Bone marrow (tissue), 2 donors: ENCODE measurements at regions not wholly inside any gene's neighbourhood (a gene's known extent, or its start where the extent isn't known, plus 50 kb on each side); places are given as distances from the start of the nearest gene placed in this dataset.

Experiments
- DNase-seq, 2 donors: peaks; one replicate each; lab custom pipeline; 2025; lab: John Stamatoyannopoulos, UW

DNA sequence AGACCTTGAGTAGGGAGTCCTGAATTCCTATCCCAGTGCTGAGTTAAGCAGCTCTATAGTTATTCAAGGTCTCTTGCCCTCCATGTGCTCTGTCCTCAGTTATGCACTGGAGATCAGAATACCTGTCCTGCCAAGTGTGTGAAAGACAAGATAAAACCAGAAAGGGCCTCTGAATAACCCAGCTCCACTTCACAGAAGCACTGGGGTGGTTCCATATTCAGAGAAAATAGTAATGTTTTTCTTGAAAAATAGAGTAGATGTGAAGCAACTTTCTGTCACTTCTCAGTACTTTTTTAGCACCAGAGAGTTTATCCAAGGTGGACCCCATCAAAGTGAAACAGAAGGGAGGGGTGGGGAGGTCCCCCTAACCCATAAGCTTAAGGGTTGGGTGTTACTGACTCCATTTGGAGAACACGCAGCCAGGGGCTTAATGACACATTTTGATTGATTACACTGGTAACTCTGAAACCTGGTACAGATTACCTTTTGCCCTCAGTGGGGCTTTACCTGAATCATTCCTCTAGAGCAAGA, 509.8 kb upstream of the JARID2 start:
- no peak for DNase-seq

DNA sequence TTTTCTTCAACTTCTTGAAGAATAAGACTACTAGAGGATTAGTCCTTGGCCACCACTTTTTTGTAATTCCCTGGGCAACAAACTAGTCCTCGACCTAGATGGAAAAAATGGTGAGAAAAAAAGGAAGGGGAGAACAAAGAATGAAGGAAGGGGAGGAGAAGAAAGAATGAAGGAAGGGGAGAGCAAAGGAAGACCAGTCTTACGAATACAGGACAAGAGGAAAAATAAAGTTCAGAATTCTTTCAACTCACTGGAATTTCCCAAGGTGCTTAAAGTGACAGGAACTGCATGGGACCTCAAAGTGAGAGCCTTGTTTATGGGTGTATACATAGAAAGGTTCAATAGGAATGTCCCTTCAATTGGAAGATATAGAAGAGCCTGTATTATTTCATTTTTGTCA, 509.3 kb upstream of the JARID2 start:
- DNase-seq: no peak

DNA sequence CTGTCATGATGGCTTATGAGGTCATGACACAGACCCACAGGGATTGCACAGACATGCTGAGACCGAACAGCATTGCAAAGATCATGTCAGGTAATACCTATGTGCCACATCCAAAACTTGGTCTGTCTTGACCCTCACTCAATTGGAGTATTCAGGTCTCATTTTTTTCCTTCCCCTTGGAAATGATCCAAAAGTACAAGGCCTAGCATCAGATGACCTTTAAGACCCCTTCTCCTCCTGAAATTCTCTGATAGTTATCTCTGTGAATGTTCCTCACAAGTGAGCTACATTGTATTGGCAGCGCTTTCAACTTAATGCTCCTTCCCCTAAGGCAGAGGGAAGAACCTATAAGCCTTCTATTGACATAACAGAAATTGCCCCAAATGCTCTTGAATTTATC, 507.4 kb upstream of the JARID2 start:
- no peak for DNase-seq

DNA sequence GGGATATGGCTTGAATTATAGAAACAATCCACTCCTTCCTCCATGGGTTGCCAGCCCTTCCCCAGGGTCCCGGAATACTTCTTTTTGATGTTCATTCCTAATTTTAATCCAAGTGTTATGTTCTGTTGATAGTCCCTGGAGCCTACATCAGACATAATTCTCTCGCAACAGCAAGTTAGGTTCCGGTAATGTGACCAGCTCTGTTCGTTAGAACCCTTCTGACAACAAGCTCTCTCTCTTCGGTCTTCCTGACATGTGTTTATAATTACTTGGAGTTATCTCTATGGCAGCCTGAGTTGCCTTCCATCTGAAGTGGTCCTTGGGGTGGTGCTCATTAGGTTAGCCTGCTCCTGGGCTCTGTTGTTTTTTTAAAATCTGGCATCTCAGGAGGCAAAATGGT, 506.9 kb upstream of the JARID2 start:
- peak in 1 of 2 donors; percentile 22 for DNase-seq

DNA sequence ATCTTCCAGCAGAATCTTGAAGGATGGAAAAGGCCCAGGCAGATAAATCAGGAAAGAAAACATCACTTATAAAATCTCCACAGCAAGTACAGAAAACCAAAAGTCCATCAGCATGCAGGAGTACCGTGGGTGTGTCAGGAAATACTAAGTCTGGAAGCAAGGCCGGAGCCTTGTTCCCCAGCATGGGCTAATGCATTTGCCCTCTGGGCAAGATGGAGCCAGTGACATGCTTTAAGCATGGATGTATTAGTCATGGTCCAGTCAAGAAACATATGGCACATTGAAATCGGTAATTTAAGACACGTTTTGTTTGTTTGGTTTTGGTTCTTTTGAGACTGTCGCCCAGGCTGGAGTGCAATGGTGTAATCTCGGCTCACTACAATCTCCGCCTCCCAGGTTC, 506.0 kb upstream of the JARID2 start:
- no peak for DNase-seq

DNA sequence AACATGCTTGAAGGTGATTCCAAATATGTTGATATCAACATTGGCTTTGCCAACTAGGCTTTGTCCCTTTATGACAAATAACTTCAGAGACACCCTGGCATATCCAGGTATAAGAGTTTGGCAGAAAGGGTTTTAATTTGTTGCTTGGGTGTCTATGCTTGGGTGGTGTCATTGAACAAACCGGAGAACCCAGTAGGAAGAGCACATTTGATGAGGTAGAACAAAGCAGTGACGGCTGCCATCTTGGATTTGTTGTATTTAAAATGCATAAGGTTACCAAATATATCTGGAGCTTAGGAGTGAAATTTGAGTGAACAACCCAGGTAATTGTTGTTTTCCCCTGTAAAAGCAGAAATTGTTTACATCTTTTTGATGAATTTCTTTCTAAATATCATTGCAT, 503.7 kb upstream of the JARID2 start:
- DNase-seq: no peak

DNA sequence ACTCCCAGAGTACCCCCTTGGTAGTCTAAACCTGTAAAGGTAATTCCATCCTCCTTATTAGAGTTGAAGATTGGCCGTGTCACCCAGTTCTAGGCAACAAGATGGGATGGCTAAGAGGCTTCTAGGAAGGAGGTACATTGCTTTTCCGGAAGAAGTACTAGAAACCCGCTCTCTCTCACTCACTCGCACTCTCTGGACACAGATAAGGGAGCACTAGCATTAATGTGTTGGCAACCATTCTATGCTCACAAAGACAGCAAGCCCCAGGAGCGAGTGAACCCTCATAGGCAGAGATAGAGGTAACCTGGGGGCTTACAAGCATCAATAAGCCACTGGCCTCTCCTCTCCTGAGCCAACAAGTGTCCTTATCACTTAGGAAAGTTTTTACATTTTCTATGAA, 503.2 kb upstream of the JARID2 start:
- DNase-seq: no peak

DNA sequence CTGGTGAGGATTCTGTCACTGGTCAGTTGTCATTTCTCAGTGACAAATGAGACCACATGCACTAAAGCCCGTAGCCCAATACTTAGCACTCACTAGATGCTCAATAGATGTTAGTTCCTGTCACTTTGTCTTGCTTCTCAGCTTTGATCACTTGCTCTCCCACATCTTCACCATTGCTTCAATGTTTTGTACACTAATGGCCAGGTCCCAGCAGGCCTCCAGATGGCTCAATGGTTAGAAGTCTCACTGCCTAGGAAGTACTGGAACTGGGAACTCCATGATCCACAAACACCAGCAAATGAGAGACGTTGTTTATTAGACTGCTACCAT, 502.8 kb upstream of the JARID2 start:
- no peak for DNase-seq

DNA sequence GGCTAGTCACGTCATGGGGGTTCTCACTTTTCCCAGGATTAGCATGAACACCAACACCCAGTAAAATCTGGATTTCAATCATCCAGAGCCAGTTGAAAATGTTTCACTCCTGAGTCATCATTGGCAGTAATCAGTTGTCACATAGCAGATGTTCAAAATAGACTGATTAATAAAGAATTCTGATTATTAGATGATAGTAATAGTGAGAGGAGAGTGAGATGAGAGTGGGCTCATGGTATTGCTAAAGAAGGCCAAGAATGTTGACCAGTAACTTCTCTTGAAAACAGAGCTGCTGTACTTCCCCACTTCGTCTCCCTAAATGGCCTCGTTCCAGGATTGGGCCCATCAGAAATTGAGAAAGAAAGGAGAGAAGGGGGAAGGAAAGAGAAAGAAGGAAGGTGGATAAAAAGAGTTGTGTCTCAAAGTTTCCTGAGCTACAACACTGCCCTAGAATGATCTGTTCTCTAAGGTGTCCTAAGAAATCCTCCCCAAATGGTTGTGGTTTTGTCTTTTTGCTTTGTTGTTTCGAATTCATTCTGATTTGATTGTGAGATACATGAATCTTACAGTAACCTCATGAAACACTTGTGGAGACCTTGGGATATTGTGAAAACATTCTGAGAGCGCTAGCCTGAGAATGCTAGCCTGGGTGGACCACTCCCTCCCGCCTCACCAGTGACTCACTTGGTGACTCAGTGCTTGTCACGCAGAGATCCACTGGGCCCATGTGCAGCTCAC, 502.2 kb upstream of the JARID2 start:
- peak; percentile 9 to 62 for DNase-seq

DNA sequence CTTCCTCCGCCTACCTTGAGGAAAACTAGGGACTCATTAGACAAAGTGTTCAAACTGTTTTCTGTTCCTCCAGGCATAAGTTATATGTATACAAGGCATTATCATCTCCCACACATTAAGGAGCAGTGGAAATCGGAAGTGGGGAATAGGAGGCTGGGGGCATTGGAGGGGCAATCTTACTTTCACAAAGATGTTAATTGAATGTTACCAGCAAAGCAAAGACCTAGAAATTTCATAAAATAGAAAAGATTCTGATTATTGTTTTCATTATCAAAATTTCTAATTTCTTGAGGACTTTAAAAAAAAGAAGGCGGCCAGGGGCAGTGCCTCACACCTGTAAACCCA, 501.7 kb upstream of the JARID2 start:
- DNase-seq: no peak

DNA sequence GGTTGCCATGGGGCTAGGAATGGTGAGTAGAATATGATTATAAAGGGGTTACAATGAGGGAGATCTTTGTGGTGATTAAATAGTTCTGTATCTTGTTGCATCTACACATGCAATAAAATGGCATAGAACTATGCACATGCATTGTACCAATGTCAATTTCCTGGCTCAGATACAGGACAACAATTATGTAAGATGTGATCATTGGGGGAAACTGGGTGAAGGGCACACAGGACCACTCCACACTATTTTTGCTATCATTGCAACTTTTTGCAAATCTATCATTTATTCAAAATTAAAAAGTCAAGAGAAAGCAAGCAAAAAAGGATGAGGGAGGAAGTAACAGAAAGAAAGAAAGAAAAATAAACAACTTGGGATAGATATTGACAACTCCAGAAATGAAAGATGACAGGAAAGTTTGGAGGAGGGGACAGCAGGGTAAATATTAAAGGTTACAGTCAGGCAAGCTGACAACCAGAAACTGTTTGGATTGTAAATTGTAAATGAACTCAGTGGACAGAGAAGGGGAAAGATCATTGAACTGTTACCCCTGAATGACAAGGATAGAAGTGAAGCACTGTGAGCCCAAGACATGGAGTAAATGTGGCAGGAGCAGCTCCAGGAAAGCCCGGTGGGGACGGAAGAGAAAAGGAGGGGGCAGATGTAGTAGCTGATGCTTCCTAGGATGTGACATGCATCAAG, 499.6 kb upstream of the JARID2 start:
- DNase-seq: no peak

DNA sequence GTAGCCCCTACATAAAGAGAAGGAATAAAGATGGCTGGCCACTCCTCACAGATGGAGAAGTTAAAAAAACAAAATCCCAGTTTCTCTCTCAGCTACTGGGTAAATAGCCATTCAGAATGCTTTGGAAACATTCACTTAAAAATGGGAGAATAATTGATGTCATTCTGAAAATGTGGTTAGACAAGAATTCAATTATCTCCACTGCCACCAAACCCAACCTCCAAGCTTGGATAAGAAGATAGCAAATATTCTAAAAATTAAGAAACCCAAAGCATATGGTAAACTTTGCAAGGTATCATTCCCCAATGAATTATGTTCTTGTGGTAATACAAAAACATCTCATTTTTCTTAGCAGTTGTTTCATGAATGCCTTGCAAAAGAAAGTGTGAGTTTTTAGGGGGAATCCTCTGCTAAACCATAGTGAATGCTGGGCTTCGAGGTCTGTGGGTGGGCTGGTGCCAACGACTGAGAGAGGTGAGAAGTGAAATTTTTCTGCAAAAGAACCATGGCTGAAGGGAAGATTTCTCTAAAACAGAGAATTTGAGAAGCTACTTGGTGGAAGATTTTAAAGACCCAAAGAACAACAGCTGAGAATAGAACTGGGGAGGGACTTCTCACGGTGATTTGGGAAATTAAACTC, 497.9 kb upstream of the JARID2 start:
- no peak for DNase-seq

DNA sequence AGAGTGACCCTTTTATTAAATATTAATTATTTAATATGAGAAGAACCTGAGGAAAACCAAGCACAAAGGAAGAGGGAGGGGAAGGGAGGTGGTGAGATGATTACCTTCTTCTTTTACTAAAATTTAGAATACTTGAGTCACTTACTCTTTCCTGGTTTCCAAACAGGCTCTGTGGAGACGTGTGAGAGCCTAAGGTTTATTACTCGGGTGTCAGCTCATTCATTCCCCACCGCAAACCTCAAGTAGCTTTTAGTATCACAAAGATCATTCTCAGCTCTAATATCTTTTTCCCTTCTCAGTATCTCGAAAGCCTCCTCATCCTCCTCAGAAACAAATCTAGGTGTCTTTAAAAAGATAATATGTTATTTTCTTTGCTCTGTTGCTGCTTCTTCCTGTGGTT, 497.2 kb upstream of the JARID2 start:
- DNase-seq: no peak

DNA sequence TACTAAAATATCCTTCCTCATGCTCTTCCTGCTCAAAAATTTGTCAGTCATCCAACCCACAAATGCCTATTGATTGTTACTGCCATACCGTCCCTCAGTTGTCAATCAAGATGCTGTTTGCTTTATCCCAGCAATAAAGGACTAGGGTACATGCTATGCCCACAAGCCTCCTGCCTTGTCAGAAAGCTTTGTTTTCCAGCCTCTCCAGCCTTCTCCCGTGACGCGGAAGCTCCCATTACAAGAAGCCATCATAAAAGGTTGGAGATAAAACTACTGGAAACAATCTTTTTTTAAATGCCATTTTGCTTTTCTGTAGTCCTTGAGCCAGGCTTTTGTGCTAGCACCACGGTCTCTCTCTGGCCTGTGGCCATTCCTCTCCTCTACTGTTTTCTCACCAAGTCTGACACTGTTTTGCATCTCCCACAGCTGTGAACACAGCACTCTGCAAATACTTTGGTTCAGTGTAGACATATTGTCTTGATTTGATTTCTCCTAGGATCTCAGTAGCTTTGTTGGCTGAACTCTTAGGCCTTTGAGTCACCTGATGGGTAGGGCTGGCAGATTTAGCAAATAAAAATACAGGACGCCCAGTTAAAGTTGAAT, 495.7 kb upstream of the JARID2 start:
- DNase-seq: no peak

DNA sequence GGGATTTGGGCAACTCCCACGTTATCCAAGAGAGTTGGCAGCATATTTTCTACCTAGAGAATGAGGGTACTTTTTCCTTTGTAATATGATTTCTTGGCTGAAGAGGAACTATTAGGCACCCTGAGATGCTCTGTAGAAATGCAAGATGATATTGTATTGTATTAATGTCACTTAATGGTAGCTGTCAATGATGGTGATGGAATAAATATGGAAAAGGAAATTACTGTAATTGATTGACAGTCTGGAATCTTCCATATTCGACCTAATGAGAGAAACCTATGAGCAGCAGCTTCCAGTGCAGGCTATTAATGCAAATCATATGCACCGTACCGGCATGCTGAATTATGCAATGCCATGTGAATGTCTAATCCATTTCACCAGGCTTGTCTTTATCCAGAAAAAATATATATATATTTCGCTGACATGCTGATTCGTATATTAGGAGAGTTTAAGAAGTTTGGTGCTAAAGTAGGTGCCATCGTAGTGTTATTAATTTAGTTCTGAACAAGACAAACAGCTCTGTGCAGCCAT, 494.2 kb upstream of the JARID2 start:
- no peak for DNase-seq

DNA sequence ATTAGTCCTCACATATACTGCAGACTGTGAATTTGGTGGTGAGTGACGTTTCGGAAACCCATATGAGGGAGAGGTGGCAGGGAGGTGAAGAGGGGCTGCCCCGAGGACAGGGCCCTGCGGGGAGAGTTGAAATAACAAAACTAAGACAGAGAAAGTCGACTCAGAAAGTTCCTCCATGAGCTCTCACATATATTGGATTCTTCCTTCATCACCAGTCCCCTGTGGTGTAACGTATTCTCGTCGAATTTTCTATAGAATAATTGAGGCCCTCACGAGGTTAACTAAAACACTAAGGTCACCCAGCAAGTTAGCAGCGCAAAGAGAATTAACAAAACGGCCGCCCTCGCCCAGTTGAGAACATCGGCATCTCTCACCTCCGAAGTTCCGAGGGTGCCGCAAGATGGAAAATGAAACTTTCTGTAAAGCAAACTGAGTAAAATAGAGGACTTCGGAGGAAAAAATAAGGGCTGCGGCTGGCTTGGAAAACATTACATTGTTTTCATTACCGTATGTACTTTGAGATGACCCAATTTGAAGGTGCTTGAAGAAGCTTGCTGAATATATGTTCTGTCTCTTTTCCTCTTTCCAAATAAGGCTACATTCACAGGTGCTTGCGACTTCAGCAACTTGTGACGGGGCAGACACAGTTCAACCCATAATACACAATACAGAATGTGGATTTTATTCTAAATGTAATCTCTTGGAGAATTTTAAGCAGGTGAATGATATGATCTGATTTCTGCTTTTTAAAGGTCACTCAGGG, 490.9 kb upstream of the JARID2 start:
- DNase-seq: no peak

DNA sequence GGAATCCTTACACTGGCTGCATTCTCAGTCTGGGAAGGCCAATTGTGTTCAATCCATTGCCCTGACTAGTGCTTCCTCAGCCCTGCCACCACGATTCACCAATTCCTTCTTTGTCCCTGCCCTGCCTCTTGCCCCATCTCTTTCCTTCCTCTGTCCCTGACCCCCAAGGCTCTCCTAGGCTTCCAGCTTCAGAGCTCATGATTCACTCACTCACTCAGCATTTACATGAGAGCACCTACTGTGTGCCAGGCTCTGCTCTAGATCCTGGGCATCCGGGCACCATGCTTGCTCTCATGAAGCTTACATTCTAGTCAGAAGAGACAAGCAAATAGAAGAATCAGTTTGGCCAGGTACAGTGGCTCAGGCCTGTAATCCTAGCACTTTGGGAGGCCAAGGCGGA, 489.5 kb upstream of the JARID2 start:
- no peak for DNase-seq

DNA sequence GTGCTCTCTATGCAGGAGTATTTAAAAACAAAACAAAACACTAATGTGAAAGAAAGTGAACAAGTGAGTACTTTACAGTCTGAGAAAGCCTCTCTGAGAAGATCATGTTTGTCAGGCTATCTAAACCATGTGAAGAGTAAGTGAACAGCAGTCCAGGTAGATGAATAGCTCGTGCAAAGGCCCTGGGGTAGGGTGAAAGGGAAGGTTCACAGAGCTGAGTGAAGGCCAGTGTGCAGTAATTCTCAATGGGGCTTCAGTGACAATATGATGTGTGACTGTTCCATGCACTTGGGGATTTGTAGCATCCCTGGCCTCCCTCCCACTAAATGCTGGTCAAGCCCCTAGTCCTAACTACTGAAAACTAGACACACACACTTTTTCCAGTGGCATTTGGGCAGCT, 488.9 kb upstream of the JARID2 start:
- DNase-seq: no peak

DNA sequence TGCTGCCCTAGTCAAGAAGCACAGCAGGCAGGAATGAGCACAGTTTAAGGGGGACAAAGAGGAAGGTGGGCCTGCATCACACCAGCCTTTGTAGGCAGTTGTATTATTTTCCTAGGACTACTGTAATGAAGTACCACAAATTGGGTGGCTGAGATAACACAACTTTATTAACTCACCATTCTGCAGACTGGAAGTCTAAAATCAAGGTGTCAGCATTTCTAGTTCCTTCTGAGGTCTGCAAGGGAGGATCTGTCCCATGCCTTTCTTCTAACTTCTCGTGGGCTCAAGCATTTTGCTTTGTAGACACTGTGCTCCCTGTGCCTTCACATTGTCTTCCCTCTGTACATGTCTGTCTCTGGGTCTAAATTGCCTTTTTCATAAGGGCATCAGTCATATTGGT, 488.5 kb upstream of the JARID2 start:
- no peak for DNase-seq

DNA sequence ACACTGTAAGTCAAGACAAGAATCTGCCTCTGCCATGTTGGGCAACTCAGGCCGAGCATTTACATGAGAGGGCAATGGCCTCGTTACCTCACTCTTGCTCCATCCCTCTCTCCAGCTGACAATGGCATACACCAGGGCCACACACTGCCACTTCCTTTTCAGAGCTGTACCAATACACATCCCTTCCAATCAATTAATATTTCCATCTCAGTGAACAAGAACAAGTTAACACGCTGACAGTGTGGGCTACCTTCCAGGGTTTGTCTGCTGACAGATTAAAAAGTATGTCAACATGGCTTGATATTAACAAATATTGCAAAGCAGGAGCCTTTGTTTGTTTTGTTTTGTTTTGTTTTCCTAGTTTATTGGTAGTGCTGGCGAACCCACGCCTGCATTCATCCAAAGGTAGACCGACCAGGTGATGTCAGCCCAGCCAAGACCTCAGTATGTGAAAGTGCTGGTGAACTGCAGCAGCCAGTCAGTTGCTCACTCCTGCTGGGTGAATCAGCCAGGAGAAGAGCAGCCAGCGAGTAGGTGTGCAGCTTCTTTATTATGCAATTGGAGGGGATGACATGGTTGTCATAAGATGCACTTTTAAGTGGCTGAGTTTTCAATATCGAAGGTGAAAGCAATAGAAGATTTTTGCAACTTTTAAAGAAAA, 487.3 kb upstream of the JARID2 start:
- DNase-seq: no peak

DNA sequence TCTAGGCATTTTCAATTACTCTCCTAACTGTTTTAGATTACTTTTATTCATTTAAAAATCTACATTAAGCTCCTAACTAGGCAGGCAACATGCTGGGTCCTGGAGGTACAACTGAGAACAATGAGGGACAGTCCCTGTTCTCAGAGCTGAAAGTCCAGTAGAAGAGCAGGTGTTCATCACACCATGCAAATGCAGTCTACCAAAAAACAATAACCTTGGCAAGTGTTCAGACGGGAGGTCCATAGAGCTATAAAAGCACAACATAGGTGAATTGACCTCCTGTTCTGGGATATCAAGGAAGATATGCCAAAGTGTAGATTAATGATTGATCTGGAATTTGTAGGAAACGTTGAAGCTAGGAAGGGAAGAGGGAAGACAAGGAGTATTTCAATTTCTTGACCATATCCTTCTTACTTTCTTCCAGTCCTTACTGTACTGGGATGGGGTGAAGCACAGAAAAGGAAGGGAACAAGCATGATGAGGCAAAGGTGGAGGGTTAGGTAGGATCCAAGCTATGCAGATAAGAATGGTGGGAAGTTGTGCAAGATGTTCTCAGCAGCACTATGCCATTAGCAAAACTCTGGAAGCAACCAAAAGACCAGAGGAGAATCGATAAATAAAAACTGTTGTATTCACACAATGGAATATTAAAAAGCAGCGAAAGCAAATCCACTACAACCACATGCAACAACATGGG, 485.7 kb upstream of the JARID2 start:
- DNase-seq: no peak
